Psoas muscle (tissue), 7 donors: ENCODE measurements at regions not wholly inside any gene's neighbourhood (a gene's known extent, or its start where the extent isn't known, plus 50 kb on each side); places are given as distances from the start of the nearest gene placed in this dataset.

Experiments used
- ATAC-seq, 4 donors: fragments of 200-7000 bp; cut with Tn5 transposase; one replicate each; pipeline ENCODE4 v1.9.1; 2020; ENCODE audit warnings: moderate library complexity in 3 of 4, mild to moderate bottlenecking in 2 of 4
- DNase-seq, 2 donors: peaks; one replicate each; pipeline ENCODE4 v3.0.0-alpha.2; 2020
- H3K27ac ChIP-seq: fragments of 200-600 bp; one replicate; pipeline ENCODE4 v1.8.0; 2022
- H3K27me3 ChIP-seq, 3 donors: fragments of 200-600 bp in 1 of 3; one replicate each; pipeline versions ENCODE4 v1.6.1 to v1.8.0; 2013 to 2022; ENCODE audit warnings: low read length in 2 of 3, mild to moderate bottlenecking in 2 of 3, moderate library complexity in 1 of 3; ENCODE audit not compliant: insufficient read depth in 3 of 3
- H3K36me3 ChIP-seq, 2 donors: fragments of 200-600 bp in 1 of 2; one replicate each; pipeline versions ENCODE4 v1.6.1 to v1.8.0; 2013 to 2022; ENCODE audit warnings: low read depth in 1 of 2, mild to moderate bottlenecking in 1 of 2, moderate library complexity in 1 of 2; ENCODE audit not compliant: insufficient read depth in 1 of 2
- H3K4me1 ChIP-seq: fragments of 200-600 bp; one replicate; pipeline ENCODE4 v1.8.0; 2022
- H3K4me3 ChIP-seq: fragments of 200-600 bp; one replicate; pipeline ENCODE4 v1.8.0; 2022; ENCODE audit warnings: mild to moderate bottlenecking
- H3K9me3 ChIP-seq: fragments of 200-600 bp; one replicate; pipeline ENCODE4 v1.8.0; 2022
- CTCF ChIP-seq: fragments of 200-600 bp; IDR thresholded peaks from one replicate; pipeline ENCODE4 v1.8.0; 2022; ENCODE audit warnings: antibody characterized with exemption
- WGBS, 3 donors: extraction: QIAGEN DNeasy Blood & Tissue Kit; methylation state at CpG; one replicate each; pipeline versions ENCODE4 v1.1.6 to v1.1.7; 2013; 5-methylcytosine and 5-hydroxymethylcytosine counted together
- intact Hi-C, 2 donors: fragments of 100-400 bp; cut with DNase I; formaldehyde crosslinking; loops; one replicate each; pipeline versions ENCODE4 v1.11.0 to v1.14.2; 2022
- donor health status: healthy with polysubstance abuse.
- donor health status: DM: no; HTN: no; CAD: no; lungs with moderate emphysema.
- donor health status: Bipolar disorder and iron deficiency.
- donor health status: healthy.
- donor health status: DM: yes; HTN: yes; CAD: no.
- donor health status: DM: no; HTN: no; CAD: no.
- donor health status: DM: yes; HTN: yes; CAD: no.

- H3K27ac ChIP-seq, result no peak overlapping the region
- H3K4me1 ChIP-seq, result no peaks in the 10 kb centered on the region
- H3K9me3 ChIP-seq, result no peaks in the 10 kb centered on the region
- no peak overlapping the region for H3K4me3 ChIP-seq
- intact Hi-C loops, result no loop called here
- no peak for TF ChIP-seq CTCF
- 91 to 94% (median 94%) methylated on average over 8 of the region's 8 CpGs for WGBS, 3 donors
- no peaks in the 10 kb centered on the region for H3K36me3 ChIP-seq
- ATAC-seq, result no peak
- DNase-seq, result no peak
- peaks cover 0 to 2% (median 0%) of the 10 kb centered on the region in 3 donors for H3K27me3 ChIP-seq
Observed at GRCh38 chr6:8361259-8361658, 74.1 kb downstream of the SLC35B3 start.

GRCh38 chr6:8352966-8353340, 82.4 kb downstream of the SLC35B3 start:
- TF ChIP-seq CTCF, result no peak
- H3K36me3 ChIP-seq, result no peaks in the 10 kb centered on the region
- H3K9me3 ChIP-seq, result no peaks in the 10 kb centered on the region
- no peak overlapping the region for H3K27ac ChIP-seq
- 73 to 79% (median 75%) methylated on average over 4 of the region's 4 CpGs for WGBS, 3 donors
- ATAC-seq (no peak), DNase-seq (no peak)
- H3K4me1 ChIP-seq, result no peaks in the 10 kb centered on the region
- intact Hi-C loops, result no loop called here
- H3K27me3 ChIP-seq, result peaks cover 0 to 2% (median 0%) of the 10 kb centered on the region in 3 donors
- no peak overlapping the region for H3K4me3 ChIP-seq

DNA sequence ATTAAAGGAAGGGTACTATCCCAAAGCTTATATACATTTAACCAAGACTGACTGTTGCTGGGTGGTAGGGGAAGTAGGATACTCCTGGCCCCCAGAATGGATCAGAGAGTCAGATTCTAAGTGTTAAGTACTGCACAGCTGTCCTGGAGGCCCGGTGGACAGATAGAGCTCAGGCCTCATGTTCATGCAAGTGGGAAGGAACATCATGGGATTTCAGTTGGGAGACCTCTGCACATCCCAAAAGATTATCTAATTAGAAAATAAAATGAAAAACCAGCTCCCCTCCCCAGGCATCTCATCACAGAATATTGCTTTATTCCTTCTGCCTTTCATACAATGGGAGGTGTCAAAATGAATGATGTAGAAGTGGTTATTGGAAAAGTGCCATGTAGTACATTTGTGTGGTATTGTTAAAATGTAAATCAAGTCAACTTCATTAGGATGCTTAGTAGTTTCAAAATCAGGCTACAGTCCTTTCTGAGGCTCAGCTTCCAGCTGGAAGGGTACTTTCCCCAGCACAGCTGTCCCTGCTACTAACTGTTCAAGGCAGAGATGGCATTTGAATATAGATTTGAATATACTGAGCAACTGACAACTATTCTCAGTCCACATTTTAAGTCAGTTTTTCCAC, 82.9 kb downstream of the SLC35B3 start:
- no peak overlapping the region for H3K4me3 ChIP-seq
- intact Hi-C loops, result no loop called here
- no peak for ATAC-seq
- 69 to 76% (median 75%) methylated on average over 1 of the region's 1 CpG for WGBS, 3 donors
- DNase-seq, result no peak
- no peaks in the 10 kb centered on the region for H3K9me3 ChIP-seq
- no peak for TF ChIP-seq CTCF
- no peak overlapping the region for H3K27ac ChIP-seq
- no peaks in the 10 kb centered on the region for H3K4me1 ChIP-seq
- H3K36me3 ChIP-seq, result no peaks in the 10 kb centered on the region
- peaks cover 0 to 2% (median 0%) of the 10 kb centered on the region in 3 donors for H3K27me3 ChIP-seq

DNA sequence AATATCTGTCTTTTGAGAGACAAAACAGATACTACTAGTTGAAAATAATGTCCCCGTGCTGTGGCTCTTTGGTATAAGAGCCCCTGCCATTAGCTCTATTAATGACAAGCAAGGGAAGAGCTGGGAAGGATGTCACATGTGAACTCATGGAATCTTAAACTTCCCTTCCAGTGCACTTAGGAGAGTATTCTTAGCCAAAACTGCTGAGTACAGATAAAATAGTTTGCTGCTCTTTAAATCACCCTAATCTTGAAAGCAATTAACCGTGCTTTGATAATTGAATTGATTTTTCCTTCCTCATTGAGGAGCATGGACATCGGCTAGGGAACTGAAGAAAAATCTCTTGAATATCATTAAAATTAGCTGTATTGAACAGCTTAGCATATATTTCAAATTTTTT, 91.7 kb downstream of the SLC35B3 start:
- H3K27ac ChIP-seq, result no peak overlapping the region
- H3K4me1 ChIP-seq, result no peaks in the 10 kb centered on the region
- no peak for DNase-seq
- no peak overlapping the region for H3K4me3 ChIP-seq
- H3K27me3 ChIP-seq, result no peaks in the 10 kb centered on the region
- no peak for ATAC-seq
- no peaks in the 10 kb centered on the region for H3K36me3 ChIP-seq
- intact Hi-C loops, result no loop called here
- no peak for TF ChIP-seq CTCF
- no peaks in the 10 kb centered on the region for H3K9me3 ChIP-seq
- 67 to 73% (median 69%) methylated on average over 3 of the region's 3 CpGs for WGBS, 3 donors

DNA sequence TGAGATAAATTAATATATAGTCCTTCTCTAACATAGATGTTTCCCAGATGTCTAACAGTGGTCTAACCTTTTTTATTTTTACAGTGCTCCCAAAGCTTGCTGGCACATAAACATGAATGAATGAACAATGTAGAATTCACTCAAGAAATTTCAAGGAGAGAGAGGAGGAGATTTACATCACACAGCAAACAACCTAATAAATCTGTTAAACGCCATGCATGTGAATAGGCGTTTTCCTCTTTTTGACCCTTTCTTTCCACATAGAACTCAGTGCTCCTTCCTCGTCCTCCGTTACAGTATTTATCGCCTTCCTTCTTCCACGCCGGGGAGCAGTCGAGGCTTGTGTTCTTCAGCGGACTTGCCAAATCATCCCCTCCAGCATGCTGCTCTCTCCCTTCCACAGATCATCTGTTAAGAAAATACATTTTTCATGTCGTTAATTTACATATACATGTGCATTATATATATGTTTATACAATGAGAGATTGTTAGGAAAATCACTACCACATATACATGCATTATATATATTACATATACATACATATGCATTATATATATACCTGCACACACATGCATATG, 93.0 kb downstream of the SLC35B3 start:
- no peak overlapping the region for H3K4me3 ChIP-seq
- ATAC-seq (no peak), DNase-seq (no peak)
- no peaks in the 10 kb centered on the region for H3K4me1 ChIP-seq
- WGBS, 3 donors, result 68 to 83% (median 76%) methylated on average over 10 of the region's 10 CpGs
- no peak for TF ChIP-seq CTCF
- H3K9me3 ChIP-seq, result no peaks in the 10 kb centered on the region
- H3K27me3 ChIP-seq, result no peaks in the 10 kb centered on the region
- intact Hi-C loops, result no loop called here
- H3K27ac ChIP-seq, result no peak overlapping the region
- H3K36me3 ChIP-seq, result no peaks in the 10 kb centered on the region
